ENCODE measurements at regions not wholly inside any gene's neighbourhood (a gene's known extent, or its start where the extent isn't known, plus 50 kb on each side); places are given as distances from the start of the nearest gene placed in this dataset.

DNA sequence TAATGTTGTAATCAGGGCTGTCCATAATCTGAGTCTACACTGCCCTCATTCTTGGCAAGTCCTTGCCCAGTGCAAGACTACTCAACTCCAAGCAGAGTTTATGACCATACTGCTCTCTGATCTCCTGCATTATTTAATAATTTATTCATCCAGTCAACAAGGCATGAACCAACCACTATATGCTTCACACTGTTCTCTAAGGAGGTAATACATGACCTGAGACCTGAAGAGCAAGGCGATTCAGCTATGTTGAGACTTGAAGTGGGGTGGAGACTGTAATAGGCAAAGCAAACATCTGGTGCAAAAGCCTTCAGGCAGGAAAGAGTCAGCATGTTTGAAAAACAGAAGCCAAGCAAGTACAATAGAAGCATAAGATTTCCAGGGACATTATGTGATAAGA, 1362.8 kb downstream of the ROBO2 start:
- DNase-seq (no peak), ATAC-seq (no peak)
- Mint-ChIP-seq H3K4me1 (ENCODE audit: low read depth) (no peaks in the 10 kb centered on the region), H3K36me3 (ENCODE audit: low read depth) (no peaks in the 10 kb centered on the region), H3K9me3 (ENCODE audit: insufficient read depth) (no peaks in the 10 kb centered on the region), H3K27ac (no peak overlapping the region), H3K27me3 (ENCODE audit: low read depth) (no peaks in the 10 kb centered on the region), H3K4me3 (no peak overlapping the region)
- POLR2A ChIA-PET = no interaction called here
- CTCF ChIA-PET = no interaction called here

DNA sequence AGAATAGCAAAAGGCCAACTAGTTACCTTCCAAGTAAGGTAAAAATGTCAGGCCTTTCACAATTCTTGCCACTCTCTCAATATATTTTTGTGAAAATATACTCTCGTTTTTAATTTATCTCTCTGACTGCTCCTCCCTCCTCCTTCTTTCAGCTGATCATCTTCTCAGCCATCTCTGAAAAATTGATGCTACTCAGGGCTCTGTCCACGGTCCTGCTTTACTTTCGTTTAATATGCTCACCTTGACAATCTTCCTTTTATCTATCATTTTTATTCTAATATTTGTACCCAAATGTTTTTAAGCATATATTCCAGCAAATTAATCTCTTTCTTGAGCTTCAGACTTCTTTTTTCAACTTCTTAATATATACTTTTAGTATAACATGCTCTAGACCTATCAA, 1362.1 kb downstream of the ROBO1 start:
- no peaks in the 10 kb centered on the region for H3K36me3 Mint-ChIP-seq (ENCODE audit: low read depth)
- no peaks in the 10 kb centered on the region for H3K4me1 Mint-ChIP-seq (ENCODE audit: low read depth)
- ATAC-seq (no peak), DNase-seq (no peak)
- no peak overlapping the region for H3K4me3 Mint-ChIP-seq
- POLR2A ChIA-PET = no interaction called here
- no peak overlapping the region for H3K27ac Mint-ChIP-seq
- H3K27me3 Mint-ChIP-seq (ENCODE audit: low read depth) = no peaks in the 10 kb centered on the region
- CTCF ChIA-PET = no interaction called here
- no peaks in the 10 kb centered on the region for H3K9me3 Mint-ChIP-seq (ENCODE audit: insufficient read depth)

DNA sequence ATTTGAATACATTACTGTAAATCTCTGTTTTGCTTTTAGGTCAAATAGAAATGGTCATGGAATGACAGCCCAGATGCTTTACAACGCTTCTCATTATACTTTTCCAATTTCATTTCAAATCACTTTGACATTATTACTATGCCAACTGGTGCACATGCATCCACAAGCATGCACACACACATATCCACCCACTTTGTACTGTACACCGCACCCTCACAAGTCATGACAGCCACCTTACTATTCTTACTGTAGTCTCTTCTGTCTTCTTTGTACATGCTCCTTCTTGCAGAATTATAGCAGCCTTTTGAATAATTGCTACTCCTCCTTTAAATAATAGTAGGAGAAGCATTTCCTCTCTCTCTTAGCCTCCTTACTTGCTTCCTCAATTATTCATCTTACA, 1361.4 kb downstream of the ROBO1 start:
- no peaks in the 10 kb centered on the region for H3K4me1 Mint-ChIP-seq (ENCODE audit: low read depth)
- ChIA-PET POLR2A (no interaction called here), CTCF (no interaction called here)
- no peaks in the 10 kb centered on the region for H3K27me3 Mint-ChIP-seq (ENCODE audit: low read depth)
- no peak overlapping the region for H3K27ac Mint-ChIP-seq
- no peaks in the 10 kb centered on the region for H3K9me3 Mint-ChIP-seq (ENCODE audit: insufficient read depth)
- H3K4me3 Mint-ChIP-seq = no peak overlapping the region
- no peaks in the 10 kb centered on the region for H3K36me3 Mint-ChIP-seq (ENCODE audit: low read depth)
- ATAC-seq (no peak), DNase-seq (no peak)

DNA sequence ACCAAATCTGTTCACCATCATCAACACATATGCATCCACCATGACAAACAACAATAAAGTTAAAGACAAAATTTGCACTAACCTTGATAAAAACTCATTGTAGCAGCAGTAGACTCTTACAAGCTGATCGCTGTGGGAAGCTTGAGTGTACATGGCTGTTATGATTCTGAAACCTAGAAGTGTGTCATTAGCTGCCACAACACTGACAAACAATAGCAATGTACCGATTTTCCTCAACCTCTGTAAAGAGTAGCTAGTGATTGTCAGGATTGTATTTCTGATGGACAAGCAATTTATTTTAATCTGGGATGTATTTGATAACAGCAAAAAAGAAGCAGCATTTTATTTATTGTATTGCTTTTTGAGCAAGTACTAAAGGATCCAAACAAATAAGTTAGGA, 1357.7 kb downstream of the ROBO1 start:
- no peak overlapping the region for H3K4me3 Mint-ChIP-seq
- CTCF ChIA-PET = no interaction called here
- DNase-seq (no peak), ATAC-seq (no peak)
- no peaks in the 10 kb centered on the region for H3K36me3 Mint-ChIP-seq (ENCODE audit: low read depth)
- POLR2A ChIA-PET = no interaction called here
- H3K27me3 Mint-ChIP-seq (ENCODE audit: low read depth) = no peaks in the 10 kb centered on the region
- H3K27ac Mint-ChIP-seq = no peak overlapping the region
- H3K9me3 Mint-ChIP-seq (ENCODE audit: insufficient read depth) = no peaks in the 10 kb centered on the region
- no peaks in the 10 kb centered on the region for H3K4me1 Mint-ChIP-seq (ENCODE audit: low read depth)

DNA sequence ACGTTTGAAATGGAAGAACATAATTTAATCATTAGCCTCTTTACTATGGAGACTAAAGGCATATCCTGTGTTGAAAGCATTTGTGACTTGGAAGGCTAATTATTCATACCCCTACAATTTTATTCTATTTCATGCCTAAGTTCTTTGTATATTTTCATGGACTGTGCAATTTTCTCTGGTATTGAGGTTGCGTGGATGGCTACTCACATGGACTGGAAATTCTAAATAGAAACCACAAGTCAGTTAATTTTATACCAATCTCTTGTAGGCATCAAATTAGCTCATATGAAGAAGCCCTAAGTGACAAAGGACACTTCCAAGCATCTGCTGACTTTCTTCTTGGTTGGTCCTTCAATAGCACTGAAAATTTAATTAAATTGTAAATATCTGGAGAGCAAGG, 1353.5 kb downstream of the ROBO1 start:
- ATAC-seq (no peak), DNase-seq (no peak)
- no peaks in the 10 kb centered on the region for H3K27me3 Mint-ChIP-seq (ENCODE audit: low read depth)
- no peaks in the 10 kb centered on the region for H3K36me3 Mint-ChIP-seq (ENCODE audit: low read depth)
- no peak overlapping the region for H3K4me3 Mint-ChIP-seq
- H3K27ac Mint-ChIP-seq = no peak overlapping the region
- H3K4me1 Mint-ChIP-seq (ENCODE audit: low read depth) = no peaks in the 10 kb centered on the region
- ChIA-PET CTCF (no interaction called here), POLR2A (no interaction called here)
- peaks cover 4% of the 10 kb centered on the region for H3K9me3 Mint-ChIP-seq (ENCODE audit: insufficient read depth)

DNA sequence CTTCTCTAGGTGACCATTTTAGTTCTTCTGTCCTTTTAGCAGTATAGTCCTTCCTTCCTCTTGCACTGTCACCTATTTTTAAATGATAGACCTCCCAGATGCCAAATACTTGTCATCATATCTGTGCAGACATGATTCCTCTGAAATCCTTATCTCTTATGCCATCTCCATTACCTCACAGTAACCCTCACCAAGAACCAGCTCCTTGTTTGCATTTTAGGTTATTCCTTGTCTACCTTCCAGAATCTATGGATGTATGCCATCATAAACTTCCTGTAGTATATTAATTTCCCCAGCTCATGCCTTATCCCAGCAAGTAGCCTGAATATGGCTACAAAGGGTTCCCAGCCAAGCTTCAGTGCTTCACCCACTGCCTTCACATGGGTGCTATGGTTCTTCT, 1347.2 kb downstream of the ROBO1 start:
- ATAC-seq = no peak
- Mint-ChIP-seq H3K4me3 (no peak overlapping the region), H3K36me3 (ENCODE audit: low read depth) (no peaks in the 10 kb centered on the region), H3K27ac (no peak overlapping the region), H3K27me3 (ENCODE audit: low read depth) (no peaks in the 10 kb centered on the region), H3K4me1 (ENCODE audit: low read depth) (no peaks in the 10 kb centered on the region), H3K9me3 (ENCODE audit: insufficient read depth) (peaks cover 4% of the 10 kb centered on the region)
- ChIA-PET CTCF (no interaction called here), POLR2A (no interaction called here)
- DNase-seq = no peak

DNA sequence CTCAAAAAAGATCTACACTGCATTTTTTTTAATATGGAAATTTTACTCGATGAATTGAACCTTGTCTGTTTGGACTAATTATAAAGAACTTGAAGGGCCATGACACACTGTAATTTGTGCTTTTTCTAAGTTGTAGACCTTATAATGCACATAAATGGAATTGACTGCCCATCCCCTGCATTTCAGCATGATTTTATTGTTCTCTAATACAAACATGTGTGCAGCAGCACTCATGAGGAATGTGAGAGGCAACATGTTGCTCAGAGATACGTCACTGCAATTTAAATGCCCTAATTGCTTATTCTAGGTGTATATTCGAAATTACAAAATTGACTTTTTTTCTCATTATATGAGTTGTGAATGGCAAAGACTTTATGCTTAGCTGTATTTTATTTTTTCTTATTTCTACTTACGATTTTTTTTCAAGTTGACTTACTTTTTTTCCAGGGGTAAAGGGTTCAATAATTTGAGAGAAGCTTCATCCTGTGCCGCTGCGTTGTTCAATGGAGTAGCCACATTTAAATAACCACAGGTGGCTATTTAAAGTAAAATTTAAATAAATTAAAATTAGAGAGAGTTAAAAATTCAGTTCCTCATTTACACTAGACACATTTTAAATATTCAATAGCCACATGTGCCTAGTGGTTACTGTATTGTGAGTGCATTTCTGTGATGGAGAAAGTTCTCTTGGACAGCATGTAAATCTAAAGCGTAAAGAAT, 1346.4 kb downstream of the ROBO1 start:
- ChIA-PET CTCF (no interaction called here), POLR2A (no interaction called here)
- ATAC-seq (no peak), DNase-seq (no peak)
- Mint-ChIP-seq H3K27me3 (ENCODE audit: low read depth) (no peaks in the 10 kb centered on the region), H3K4me3 (no peak overlapping the region), H3K27ac (no peak overlapping the region), H3K9me3 (ENCODE audit: insufficient read depth) (peaks cover 2% of the 10 kb centered on the region), H3K4me1 (ENCODE audit: low read depth) (no peaks in the 10 kb centered on the region), H3K36me3 (ENCODE audit: low read depth) (no peaks in the 10 kb centered on the region)

DNA sequence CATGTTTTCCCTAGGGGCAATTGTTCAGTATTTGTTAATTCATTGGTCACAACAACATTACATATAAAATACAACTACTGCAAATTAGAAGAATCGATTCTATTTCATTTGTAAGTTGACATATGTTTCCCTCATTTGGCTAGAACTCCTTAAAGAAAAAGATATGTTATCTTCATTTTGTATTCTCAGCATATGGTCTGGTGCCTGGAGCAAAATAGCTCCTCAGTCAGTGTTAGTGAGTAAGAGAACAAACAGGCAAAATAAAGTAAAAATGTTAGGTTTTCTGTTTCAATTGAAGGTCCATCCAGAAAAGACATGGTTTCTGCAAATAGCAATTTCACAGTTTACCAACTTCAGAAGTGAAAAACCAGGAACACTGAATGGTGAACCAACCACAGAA, 1343.1 kb downstream of the ROBO1 start:
- Mint-ChIP-seq H3K9me3 (ENCODE audit: insufficient read depth) (no peaks in the 10 kb centered on the region), H3K27ac (no peak overlapping the region), H3K4me3 (no peak overlapping the region), H3K27me3 (ENCODE audit: low read depth) (no peaks in the 10 kb centered on the region), H3K4me1 (ENCODE audit: low read depth) (no peaks in the 10 kb centered on the region), H3K36me3 (ENCODE audit: low read depth) (no peaks in the 10 kb centered on the region)
- CTCF ChIA-PET = no interaction called here
- POLR2A ChIA-PET = no interaction called here
- no peak for DNase-seq
- ATAC-seq = no peak

DNA sequence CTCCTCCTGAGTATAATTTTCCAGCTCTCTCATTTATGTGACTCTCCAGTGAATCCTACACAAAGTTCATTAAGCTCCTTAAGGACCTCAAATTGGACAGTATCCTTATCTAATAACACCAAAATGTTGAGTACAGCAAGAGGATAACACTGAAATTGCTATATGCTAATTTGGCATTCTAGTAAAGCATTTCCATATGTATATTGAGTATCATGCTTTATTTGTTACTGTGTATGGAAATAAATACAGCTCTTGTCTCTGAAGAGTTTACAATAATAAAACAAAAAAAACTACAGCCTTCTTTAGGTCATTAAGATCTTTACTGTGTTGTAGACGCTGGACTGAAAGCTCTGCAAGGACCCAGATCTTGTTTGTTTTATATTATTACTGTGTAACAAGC, 1341.3 kb downstream of the ROBO1 start:
- DNase-seq (no peak), ATAC-seq (no peak)
- POLR2A ChIA-PET = no interaction called here
- no peak overlapping the region for H3K4me3 Mint-ChIP-seq
- no peaks in the 10 kb centered on the region for H3K27me3 Mint-ChIP-seq (ENCODE audit: low read depth)
- CTCF ChIA-PET = no interaction called here
- H3K4me1 Mint-ChIP-seq (ENCODE audit: low read depth) = no peaks in the 10 kb centered on the region
- H3K9me3 Mint-ChIP-seq (ENCODE audit: insufficient read depth) = no peaks in the 10 kb centered on the region
- H3K27ac Mint-ChIP-seq = no peak overlapping the region
- no peaks in the 10 kb centered on the region for H3K36me3 Mint-ChIP-seq (ENCODE audit: low read depth)

DNA sequence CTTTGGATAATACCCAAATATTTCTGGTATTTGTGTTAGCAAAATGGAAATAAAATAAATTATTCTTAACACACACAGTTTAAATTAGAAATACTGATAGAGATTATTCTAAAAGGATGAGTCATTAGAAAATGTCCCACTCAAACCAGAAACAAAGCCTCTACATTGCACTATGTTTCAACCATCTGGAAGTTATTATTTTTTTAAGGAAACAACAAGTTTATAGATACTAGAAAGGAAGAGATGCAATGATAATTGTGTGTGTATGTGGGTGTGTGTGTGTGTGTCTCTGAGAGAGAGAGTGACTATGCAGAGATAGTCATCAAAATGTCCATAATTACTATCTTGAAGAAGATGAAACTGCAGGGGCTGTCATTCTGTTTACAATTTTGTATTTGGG, 1340.5 kb downstream of the ROBO1 start:
- H3K9me3 Mint-ChIP-seq (ENCODE audit: insufficient read depth) = no peaks in the 10 kb centered on the region
- no peaks in the 10 kb centered on the region for H3K36me3 Mint-ChIP-seq (ENCODE audit: low read depth)
- H3K27me3 Mint-ChIP-seq (ENCODE audit: low read depth) = no peaks in the 10 kb centered on the region
- DNase-seq = no peak
- H3K4me3 Mint-ChIP-seq = no peak overlapping the region
- CTCF ChIA-PET = no interaction called here
- POLR2A ChIA-PET = no interaction called here
- no peak overlapping the region for H3K27ac Mint-ChIP-seq
- ATAC-seq = no peak
- H3K4me1 Mint-ChIP-seq (ENCODE audit: low read depth) = no peaks in the 10 kb centered on the region

DNA sequence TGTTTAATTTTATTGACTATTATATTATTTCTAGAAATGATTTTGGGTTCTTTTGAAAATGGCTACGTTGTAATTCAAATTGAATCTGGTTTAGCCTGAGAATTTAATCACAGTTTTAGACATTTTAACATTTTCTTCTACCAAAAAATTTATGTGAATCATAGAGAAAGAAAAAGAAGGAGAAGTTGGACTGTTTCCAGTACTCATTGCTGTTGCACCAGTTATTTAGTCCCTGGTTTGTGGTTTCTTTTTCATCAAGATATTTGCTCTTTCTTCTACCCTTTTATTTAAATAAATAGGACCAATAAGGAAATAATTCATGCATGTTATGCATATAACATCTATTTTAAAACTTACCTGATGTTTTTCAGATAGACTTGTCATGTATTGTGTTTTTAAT, 1337.1 kb downstream of the ROBO1 start:
- no peak overlapping the region for H3K4me3 Mint-ChIP-seq

DNA sequence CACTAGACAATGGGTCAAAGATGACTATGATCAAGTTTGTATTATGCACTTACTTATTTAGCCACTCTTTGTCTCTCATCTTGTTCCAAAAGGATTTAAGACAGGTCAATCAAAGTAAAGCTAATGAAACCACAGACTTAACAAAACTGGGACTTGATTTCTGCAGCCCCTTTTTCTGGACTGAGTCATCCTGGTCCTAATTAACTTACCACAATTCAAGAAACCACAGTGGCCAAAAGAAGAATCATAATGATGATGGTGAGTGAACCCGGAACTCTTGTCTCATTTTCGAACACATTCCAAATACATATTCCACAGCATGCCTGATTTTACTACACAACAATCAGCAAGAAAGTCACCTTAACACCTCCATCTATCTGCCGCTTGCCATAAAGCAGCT, 1333.0 kb downstream of the ROBO1 start:
- no peaks in the 10 kb centered on the region for H3K36me3 Mint-ChIP-seq (ENCODE audit: low read depth)
- H3K27me3 Mint-ChIP-seq (ENCODE audit: low read depth) = no peaks in the 10 kb centered on the region
- no peaks in the 10 kb centered on the region for H3K4me1 Mint-ChIP-seq (ENCODE audit: low read depth)
- POLR2A ChIA-PET = no interaction called here
- ATAC-seq = no peak
- H3K9me3 Mint-ChIP-seq (ENCODE audit: insufficient read depth) = no peaks in the 10 kb centered on the region
- no peak overlapping the region for H3K27ac Mint-ChIP-seq
- DNase-seq = no peak
- H3K4me3 Mint-ChIP-seq = no peak overlapping the region
- CTCF ChIA-PET = no interaction called here

More for the DNA sequence above, 1337.1 kb downstream of the ROBO1 start:
- H3K27me3 Mint-ChIP-seq (ENCODE audit: low read depth) = no peaks in the 10 kb centered on the region
- ATAC-seq (no peak), DNase-seq (no peak)
- no peaks in the 10 kb centered on the region for H3K9me3 Mint-ChIP-seq (ENCODE audit: insufficient read depth)
- H3K27ac Mint-ChIP-seq = no peak overlapping the region
- POLR2A ChIA-PET = no interaction called here
- H3K36me3 Mint-ChIP-seq (ENCODE audit: low read depth) = no peaks in the 10 kb centered on the region
- CTCF ChIA-PET = no interaction called here
- no peaks in the 10 kb centered on the region for H3K4me1 Mint-ChIP-seq (ENCODE audit: low read depth)

DNA sequence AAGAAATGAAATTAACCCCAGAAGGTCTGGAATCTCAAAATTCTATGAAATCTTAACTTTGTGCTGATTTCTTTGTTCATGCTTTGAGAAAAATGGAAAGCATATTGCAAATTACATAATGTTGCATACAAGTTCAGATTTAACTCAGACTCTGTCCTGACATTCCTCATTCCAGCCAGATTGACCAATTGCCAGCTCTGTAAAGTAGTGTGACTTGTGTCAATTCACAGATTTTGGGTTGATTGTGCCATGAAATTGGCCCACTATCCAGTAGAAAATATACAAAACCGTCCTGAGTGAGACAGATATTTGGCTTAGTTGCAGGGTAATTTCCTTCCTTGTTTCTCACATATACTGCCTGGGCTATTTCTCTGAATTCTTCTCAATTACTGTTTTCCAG, 1312.6 kb downstream of the ROBO1 start:
- ATAC-seq (no peak), DNase-seq (no peak)
- Mint-ChIP-seq H3K36me3 (ENCODE audit: low read depth) (no peaks in the 10 kb centered on the region), H3K4me1 (ENCODE audit: low read depth) (no peaks in the 10 kb centered on the region), H3K27me3 (ENCODE audit: low read depth) (no peaks in the 10 kb centered on the region), H3K9me3 (ENCODE audit: insufficient read depth) (no peaks in the 10 kb centered on the region), H3K4me3 (no peak overlapping the region), H3K27ac (no peak overlapping the region)
- ChIA-PET POLR2A (no interaction called here), CTCF (no interaction called here)

Data from activated CD8-positive, alpha-beta T cell treated with anti-CD3 and anti-CD28 coated beads, Interleukin-2, amount 10 ng/mL, durations not matched to agents 7 days and 5 days (primary cell).